DOHH2 (cell line): ENCODE measurements at regions not wholly inside any gene's neighbourhood (a gene's known extent, or its start where the extent isn't known, plus 50 kb on each side); places are given as distances from the start of the nearest gene placed in this dataset.

Experiments used
- EZH2phosphoT487 ChIP-seq: fragments of 200-600 bp; sonication (generic); IDR thresholded peaks from 2 replicates; pipeline ENCODE4 v1.6.1; 2017; ENCODE audit warnings: borderline replicate concordance, mild to moderate bottlenecking, antibody characterized with exemption, low read length, moderate library complexity, mixed read lengths
- TF ChIP-seq, protein P1 (sequence below): fragments of 200-600 bp; sonication (generic); IDR thresholded peaks from one replicate; pipeline ENCODE4 v1.5.1; 2014; ENCODE audit warnings: antibody characterized with exemption, mild to moderate bottlenecking, low read depth, low read length; ENCODE audit not compliant: poor library complexity, severe bottlenecking

DNA sequence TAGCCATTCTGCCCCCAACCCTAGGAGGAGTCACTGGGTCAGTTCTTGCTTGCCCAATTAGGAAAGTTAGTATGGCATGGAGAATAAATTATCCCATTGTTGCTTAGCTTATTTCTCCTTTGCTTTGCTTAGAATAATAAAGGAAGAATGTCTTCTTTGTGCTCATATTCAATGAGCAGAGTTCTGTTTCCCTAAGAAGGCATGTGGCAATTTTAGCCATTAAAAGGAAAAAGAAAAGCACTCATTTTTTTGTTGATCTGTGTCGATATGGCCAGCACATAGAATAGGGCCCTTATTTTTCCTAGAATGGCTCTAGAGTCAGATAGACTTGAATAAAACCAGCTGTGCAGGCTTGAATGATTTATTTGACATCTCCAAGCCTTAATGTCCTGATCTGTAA is 166.4 kb upstream of the PPARGC1A start:
- TF ChIP-seq, protein P1, sequence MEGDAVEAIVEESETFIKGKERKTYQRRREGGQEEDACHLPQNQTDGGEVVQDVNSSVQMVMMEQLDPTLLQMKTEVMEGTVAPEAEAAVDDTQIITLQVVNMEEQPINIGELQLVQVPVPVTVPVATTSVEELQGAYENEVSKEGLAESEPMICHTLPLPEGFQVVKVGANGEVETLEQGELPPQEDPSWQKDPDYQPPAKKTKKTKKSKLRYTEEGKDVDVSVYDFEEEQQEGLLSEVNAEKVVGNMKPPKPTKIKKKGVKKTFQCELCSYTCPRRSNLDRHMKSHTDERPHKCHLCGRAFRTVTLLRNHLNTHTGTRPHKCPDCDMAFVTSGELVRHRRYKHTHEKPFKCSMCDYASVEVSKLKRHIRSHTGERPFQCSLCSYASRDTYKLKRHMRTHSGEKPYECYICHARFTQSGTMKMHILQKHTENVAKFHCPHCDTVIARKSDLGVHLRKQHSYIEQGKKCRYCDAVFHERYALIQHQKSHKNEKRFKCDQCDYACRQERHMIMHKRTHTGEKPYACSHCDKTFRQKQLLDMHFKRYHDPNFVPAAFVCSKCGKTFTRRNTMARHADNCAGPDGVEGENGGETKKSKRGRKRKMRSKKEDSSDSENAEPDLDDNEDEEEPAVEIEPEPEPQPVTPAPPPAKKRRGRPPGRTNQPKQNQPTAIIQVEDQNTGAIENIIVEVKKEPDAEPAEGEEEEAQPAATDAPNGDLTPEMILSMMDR, result no peak
- no peak for TF ChIP-seq EZH2phosphoT487
